ENCODE measurements at regions not wholly inside any gene's neighbourhood (a gene's known extent, or its start where the extent isn't known, plus 50 kb on each side); places are given as distances from the start of the nearest gene placed in this dataset.
"Not testable (repeated sequence)": the region's sequence is repeated elsewhere in the genome, so short reads cannot be mapped to it uniquely, and the experiment has no call there.

DNA sequence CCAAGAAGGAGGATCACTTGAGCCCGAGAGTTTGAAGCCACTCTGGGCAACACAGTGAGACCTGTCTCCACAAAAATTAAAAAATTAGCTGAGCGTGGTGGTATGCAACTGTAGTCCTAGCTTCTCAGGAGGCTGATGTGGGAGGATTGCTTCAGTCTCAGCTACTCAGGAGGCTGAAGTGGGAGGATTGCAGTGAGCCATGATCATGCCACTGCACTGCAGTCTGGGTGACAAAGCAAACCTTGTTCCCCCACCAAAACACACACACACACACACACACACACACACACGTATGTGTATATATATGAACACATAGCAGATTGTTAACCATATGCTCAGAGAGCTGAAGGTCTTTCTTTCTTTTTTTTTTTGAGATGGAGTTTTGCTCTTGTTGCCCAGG is 157.5 kb upstream of the MAST4 start:
- no peak for TF ChIP-seq CTCF (IDR thresholded peaks at IDR 0.05; ENCODE audit: borderline replicate concordance, insufficient read depth, low read depth, low read length)

GRCh38 chr5:66440202-66440680 is 156.0 kb upstream of the MAST4 start:
- no peak for TF ChIP-seq CTCF (IDR thresholded peaks at IDR 0.05; ENCODE audit: borderline replicate concordance, insufficient read depth, low read depth, low read length)
- no peak overlapping the region for H3K4me3 ChIP-seq (ENCODE audit: low read depth, low read length)

More for the DNA sequence above, 157.5 kb upstream of the MAST4 start:
- H3K4me3 ChIP-seq (ENCODE audit: low read depth, low read length): no peak overlapping the region

GRCh38 chr5:66441351-66441750 is 154.8 kb upstream of the MAST4 start:
- TF ChIP-seq CTCF (IDR thresholded peaks at IDR 0.05; ENCODE audit: borderline replicate concordance, insufficient read depth, low read depth, low read length): no peak

DNA sequence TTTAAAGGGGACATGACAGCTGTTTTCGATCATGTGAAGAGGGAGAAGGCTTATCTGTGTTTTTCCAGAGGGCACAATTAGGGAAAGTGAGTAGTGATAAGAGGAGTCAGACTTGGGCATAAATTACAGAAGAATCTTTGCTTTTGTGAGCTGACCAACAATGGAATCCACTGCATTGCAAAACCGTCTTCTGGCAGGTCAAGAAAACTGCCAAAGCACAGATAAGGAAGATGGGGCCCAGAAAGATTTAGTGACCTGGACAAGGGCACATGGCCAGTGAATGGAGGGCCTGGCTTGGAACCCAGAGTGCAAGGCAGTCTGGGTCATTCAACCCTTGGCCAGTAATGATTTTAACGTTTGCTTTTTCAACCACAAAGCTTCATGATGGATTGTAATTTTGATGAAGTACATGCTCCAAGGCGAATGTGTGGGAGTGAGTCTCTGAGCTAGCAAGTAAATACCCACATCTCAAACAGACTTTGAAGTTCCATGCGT is 153.2 kb upstream of the MAST4 start:
- no peak overlapping the region for H3K4me3 ChIP-seq (ENCODE audit: low read depth, low read length)
- TF ChIP-seq CTCF (IDR thresholded peaks at IDR 0.05; ENCODE audit: borderline replicate concordance, insufficient read depth, low read depth, low read length): no peak

More at GRCh38 chr5:66441351-66441750, 154.8 kb upstream of the MAST4 start:
- no peak overlapping the region for H3K4me3 ChIP-seq (ENCODE audit: low read depth, low read length)

DNA sequence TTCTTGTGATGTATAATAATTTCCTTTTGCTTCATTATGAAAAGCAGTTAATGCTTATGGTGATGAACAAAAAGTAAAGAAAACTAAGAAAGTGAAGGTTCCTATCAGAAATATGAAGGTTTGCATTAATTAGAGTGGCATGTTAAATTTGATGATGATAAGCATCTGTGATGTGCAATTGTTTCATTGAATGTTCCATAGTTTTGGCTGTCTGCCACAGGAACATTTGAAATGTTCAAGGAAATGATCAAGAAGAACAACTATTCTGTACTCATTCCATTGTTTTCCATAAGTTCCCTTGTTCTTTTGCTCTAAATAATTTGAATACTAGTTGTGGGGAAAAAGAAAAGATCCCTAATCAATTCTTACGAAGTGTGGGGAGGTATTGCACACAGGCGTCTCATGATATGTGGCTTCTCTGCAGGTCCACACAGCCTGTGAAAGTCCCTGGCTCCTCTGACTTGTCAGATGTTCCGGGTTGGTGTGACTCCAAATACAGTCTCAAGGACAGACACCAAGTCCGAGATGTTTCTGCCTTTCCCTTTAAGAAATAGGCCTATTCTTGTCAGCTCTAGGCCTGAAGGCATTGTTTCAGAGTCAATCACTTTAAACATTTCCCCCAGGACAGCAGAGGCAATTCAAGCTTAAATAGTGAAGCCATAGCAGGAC is 152.6 kb upstream of the MAST4 start:
- TF ChIP-seq CTCF (IDR thresholded peaks at IDR 0.05; ENCODE audit: borderline replicate concordance, insufficient read depth, low read depth, low read length): no peak
- no peak overlapping the region for H3K4me3 ChIP-seq (ENCODE audit: low read depth, low read length)

DNA sequence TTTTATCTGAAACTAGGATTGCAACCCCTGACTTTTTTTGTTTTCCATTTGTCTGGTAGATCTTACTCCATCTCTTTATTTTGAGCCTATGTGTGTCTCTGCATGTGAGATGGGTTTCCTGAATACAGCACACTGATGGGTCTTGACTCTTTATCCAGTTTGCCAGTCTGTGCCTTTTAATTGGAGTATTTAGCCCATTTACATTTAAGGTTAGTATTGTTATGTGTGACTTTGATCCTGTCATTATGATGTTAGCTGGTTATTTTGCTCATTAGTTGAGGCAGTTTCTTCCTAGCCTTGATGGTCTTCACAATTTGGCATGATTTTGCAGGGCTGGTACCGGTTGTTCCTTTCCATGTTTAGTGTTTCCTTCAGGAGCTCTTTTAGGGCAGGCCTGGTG is 148.1 kb upstream of the MAST4 start:
- H3K4me3 ChIP-seq (ENCODE audit: low read depth, low read length): not testable (repeated sequence)

DNA sequence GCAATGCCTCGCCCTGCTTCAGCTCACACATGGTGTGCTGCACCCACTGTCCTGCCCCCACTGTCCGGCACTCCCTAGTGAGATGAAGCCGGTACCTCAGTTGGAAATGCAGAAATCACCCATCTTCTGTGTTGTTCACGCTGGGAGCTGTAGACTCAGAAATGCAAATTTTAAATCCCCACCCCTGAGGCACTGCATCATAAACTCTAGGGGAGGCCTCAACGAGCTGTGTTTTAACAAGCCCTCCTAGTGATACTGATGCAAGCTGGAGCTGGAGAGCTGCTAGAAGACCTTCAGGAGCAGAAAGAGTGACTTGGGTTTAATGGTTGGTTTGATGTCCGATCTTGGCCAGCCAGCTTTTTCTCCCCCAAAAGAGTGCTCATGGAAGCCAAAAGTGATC is 146.0 kb upstream of the MAST4 start:
- no peak overlapping the region for H3K4me3 ChIP-seq (ENCODE audit: low read depth, low read length)
- no peak for TF ChIP-seq CTCF (IDR thresholded peaks at IDR 0.05; ENCODE audit: borderline replicate concordance, insufficient read depth, low read depth, low read length)
